NCI-H2081 treated with DMSO at 0.1 percent for 48 hours (cell line): ENCODE measurements at regions not wholly inside any gene's neighbourhood (a gene's known extent, or its start where the extent isn't known, plus 50 kb on each side); places are given as distances from the start of the nearest gene placed in this dataset.
A peak's percentile ranks its signal among the peaks of the same experiment; 100 is the strongest.

Experiments
- DNase-seq: peaks from one replicate; lab custom pipeline; 2025; lab: John Stamatoyannopoulos, UW

DNA sequence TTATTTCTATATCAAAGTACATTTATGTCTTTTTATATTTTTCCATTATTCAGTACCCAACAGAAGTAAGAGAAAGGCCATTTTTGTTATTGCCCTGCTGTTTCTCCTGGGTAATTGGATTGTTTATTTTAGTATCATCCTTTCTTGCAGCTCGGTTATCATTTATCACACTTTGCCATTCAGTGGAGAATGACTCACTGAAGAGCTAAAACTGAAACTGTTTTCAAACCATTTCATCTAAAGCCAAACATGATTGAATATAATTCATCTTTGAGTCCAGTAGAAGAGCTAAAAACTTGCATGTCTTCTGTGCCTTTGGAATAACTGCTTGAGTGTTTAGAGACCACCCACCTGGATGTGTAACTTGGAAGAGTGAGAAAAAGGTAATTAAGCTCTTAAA, 139.5 kb upstream of the PRDM9 start:
- DNase-seq: no peak

DNA sequence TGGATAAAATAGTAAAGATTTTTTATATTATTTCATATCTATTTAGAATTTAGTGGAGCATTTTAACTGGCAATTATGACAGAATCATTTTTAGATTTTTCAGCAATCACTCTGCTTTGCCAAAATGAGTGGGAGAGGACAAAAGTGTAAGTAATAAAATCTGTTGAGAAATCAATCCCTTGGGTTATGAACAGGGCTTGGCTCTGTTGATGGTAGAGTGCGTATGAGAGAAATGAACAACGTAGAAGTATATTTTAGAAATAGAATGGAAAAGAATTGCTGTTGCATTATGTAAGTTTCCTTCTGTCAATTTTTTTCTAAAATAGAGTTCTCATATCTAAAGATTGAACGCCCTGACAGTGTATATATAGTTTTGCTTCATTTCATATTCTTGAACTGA, 154.1 kb upstream of the PRDM9 start:
- no peak for DNase-seq

DNA sequence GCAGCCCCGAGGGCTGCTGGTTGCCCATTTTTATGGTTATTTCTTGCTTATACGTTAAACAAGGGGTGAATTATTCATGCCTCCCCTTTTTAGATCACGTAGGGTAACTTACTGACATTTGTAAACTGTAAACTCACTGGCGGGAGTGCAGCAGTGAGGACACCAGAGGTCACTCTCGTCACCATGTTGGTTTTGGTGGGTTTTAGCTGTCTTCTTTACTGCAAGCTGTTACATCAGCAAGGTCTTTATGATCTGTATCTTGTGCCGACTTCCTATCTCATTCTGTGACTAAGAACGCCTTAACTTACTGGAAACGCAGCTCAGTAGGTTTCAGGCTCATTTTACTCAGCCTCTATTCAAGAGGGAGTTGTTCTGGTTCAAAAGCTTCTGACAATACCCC, 155.0 kb upstream of the PRDM9 start:
- peak; percentile 13 for DNase-seq

DNA sequence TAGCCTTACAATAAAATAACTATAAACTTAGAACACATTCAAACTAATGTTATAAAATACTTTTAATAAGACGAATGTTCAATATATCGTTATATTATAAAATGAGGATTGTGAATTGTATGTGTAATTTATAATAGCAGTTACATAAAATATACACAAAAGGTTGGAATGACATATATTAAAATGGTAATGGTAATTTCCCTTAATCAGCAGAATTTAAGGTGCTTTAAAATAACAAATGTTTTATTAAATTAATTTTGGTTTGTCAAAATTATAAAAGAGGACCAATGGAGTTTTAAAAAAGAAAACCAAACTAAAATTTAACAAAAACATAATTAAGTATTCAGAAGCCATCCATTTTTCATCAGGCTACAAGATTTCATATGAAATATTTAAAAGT, 164.3 kb upstream of the PRDM9 start:
- DNase-seq: no peak

DNA sequence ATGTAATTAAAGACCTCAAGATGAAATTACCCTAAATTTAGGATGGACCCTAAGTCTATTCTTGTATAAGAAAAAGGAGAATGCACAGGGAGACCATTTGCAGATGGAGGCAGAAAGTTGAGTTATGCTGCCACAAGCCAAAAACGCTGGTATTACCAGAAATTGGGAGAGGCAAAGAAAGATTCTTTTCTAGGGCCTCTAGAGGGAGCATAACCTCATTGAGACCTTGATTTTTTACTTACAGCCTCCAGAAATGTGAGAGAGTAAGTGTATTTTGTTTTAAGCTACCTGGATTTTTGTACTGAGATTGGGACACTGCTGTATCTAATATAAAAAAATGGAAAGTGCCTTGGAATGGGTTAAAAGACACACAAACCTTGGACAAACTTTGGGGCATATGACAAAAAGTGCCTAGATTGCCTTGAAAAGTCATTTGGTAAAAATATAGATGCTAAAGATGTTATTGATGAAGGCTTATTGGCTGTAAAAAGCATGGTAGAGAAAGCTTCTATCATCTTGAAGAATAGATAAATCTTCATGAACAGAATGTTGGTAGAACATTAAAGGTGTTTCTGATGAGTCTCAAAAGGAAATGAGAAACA, 174.7 kb upstream of the PRDM9 start:
- peak; percentile 27 for DNase-seq

DNA sequence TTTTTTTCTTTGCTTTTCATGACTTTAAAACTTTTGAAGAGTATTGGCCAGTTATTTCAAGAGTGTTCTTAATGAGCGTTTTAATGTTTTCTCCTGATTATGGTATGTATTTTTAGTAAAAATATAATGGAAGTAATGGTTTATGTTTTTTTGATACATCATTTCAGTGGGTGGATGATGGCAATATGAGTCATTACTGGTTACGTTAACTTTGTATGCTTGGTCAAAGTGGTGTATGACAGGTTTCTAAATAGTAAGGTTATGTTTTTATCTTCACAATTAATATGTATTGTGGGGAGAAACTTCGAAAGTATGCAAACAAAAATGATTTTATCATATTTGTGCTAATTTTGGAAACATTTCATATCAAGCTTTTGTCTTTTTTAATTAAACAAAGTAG, 176.7 kb upstream of the PRDM9 start:
- DNase-seq: no peak

DNA sequence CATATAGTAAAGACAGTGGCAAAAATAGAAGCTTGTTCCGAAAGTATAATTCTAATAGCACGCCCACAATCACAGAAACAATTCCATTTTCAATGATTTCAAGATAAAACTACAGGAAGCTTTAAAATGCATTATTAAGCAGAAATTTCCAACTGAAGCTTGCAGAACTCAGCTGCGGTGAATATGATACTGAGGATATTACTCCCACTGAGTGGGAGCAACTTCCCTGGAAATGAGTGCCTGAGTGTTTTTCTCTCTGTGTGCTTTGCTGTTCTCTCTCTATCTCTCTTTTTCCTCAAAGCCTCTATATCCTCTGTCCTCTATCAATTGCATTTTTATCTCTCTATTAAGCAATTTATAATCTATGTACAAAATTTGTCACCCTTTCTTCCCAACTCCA, 187.5 kb upstream of the PRDM9 start:
- DNase-seq: no peak

DNA sequence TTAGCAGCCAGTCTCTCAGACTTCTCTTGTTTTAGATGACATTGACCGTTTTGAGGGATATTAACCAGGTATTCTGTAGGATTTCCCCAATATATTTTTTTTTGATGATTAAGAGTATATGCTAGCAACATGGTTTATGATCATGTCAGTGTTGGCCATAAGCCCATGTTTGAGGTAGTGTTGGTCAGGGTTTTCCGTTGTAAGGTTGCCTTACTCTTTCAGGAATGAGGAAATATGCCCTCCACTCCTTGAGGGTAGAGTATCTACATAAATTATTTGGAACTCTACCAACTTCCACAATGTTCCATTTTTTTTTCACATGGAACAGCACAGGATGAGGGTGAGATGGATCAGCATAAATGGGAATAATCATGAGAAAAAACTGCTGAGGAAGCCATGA, 188.4 kb upstream of the PRDM9 start:
- DNase-seq: no peak

DNA sequence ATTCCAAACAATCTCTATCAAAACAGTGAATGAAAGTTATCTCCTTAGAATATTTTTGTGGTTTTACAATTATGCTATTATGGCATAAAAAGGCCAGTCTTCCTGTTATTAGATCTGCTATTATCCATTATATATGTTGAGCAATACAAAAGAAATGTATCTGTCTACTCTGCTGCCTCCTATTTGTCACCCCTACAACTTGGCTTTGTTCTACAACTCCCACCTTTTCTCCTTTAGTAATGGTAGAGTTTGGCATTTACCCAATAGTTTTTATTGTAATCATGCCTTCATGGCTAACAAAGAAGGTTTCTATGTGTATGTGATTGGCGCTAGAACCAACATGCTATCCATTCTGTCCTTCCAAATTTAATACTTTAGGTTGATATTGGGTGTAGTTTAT, 189.2 kb upstream of the PRDM9 start:
- no peak for DNase-seq

DNA sequence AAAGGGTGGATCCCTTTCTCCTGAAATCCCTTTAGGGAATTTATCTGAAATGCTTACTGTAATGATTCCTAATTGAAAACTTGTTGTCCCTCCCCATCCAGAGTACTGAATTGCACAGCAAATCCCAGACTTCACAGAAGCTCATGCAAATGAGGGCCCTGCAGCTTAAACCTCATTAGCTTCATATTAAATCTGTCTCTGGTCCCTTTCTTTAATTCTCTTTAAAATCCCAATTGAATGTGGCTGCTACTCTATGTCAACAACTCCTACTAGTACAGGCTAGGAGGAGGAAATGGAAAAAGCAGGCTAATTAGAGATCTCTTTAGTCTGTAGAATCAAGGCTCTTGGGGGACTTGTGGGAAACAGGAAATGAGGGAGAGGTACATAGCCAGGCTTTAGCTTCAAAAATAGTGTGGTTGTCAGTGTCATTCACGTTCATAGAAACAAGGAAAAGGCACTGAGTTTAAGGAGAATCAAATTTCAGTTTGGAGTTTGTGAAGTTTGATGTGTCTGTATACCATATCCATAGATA, 191.3 kb upstream of the PRDM9 start:
- no peak for DNase-seq

DNA sequence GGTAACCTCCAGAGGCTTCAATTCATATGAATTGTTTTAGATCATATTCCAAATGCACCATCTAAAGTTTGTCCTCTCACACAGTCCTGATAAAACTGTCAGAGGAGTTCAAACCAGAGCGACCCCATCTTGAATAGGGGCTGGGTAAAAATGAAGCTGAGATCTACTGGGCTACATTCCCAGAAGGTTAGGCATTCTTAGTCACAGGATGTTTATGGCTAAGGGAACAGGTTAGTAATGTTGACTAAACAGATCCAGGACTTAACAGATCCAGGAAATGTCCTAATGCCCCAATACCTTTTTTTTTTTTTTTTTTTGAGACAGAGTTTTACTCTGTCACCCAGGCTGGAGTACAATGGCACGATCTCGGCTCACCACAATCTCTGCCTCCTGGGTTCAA, 192.6 kb upstream of the PRDM9 start:
- no peak for DNase-seq

DNA sequence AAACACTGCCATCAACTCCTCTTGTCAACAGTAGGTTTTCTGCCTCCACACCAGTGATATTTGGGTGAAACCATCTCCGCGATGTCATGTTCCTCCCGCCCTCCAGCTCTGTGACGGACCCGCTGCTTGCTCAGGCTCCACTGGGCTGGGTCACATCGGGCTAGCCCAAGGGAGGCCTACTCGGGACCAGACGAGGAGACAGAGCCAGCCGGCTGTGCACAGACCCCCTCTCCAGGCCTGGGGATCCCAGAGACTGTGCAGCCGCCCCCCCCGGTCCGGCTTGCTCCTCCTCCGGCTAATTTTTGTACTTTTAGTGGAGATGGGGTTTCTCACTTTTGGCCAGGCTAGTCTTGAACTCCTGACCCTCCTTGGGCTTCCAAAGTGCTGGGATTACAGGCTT, 202.4 kb upstream of the PRDM9 start:
- no peak for DNase-seq

DNA sequence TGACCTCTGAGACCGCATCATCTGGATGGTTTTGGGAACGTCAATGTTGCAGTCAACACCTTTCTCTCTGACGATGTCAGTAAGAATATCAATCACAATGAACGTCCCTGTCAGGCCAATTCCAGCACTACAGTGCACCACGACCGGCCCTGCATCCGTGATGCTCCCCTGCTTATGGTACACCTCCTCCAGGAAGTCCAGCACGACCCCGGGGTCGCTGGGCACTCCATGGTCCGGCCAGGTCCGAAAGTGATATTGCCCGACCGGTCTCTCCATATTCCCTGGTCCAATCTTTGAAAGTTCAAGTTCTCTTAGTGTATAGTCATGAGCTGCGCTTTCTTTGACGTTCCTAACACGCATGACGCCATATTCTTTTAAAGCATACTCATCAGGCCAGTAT, 203.6 kb upstream of the PRDM9 start:
- no peak for DNase-seq

DNA sequence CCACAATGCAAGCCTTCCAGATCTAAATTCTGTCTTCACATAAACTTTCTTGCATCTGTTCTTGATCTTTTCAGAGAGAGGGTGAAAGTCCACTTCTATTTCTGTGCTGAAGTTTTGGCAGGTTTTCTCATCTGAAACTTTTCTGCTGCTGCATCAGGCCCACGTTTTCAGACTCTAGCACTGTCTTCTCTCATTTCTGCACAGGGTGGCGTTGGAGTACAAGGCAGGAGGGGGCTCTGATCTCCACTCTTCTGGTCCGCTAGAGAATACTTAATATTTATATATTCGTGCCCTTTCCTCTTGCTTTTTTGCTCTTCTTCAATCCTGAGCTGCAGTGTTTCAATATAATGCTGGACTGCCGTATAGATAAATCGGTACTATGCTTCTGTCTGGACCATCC, 204.0 kb upstream of the PRDM9 start:
- DNase-seq: no peak

DNA sequence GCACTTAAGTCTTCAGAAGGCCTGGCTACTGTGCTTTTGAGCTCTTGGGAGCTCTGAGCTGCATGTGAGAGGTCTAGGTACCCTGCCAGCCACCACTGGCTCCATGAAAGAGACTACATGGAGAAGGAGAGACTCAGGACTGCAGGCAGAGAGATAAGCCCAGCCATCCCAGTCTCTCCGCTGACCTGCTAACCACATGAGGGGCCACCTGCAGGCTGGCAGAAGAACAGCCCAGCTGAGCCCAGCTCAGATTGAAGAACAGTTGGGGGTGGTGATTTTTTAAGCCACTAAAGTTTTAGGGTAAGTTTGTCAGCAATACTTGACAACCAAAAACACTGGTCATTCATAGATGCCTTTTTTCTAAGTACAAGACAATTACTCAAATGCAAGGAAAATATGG, 205.0 kb upstream of the PRDM9 start:
- no peak for DNase-seq

DNA sequence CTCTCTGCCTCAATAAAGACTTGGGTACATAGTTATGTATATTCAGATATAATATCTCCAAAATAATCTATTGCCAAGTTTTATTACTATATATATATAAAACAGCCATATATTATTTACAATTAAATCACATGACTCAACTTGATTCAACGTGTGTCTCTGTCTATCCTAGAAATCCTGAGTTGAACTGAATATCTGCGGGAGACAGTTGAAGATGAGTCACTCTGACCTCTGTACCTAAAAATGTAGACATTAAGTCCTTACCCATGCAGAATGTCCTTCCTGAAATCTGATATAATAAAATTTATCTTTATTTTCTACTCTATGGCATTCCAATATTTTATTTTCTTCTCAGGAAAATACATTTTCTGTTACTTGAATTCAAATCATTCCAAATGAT, 218.2 kb upstream of the PRDM9 start:
- no peak for DNase-seq

DNA sequence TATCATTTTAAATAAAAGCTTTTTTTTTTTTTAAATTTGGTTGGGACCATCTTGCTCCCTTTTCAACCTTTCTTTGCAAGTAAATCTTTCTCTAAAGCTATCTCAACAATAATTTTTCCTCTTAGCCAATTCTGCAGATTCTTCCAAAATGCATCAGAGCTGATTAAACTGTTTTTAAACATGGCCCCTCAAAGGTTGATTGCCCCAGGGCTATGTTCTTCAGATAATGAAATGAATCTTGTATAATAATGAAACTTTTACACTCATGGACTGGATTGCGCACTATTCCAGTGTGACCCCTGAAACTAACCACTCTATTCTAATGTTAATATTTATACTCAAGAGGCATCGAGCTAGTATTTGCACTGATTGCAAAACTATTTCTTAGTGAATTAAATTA, 222.8 kb upstream of the PRDM9 start:
- DNase-seq: no peak

DNA sequence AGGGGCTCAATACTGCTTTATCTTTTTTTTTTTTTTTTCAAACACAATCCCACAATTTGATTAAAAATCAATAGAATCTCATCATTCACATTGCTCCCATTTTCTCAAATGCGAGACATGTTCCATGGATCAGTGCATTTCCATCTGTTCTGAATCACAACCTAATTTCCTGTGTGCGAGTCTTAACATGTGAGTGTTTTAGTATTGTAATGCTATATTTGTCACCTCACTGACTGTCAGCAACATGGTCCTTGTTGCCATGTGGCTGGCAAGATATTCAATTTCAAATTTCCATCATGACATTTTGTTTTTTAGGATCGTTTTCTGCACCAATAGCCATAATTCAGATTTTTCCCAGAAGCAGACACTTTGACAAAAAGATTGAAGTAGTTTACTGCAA, 233.2 kb upstream of the PRDM9 start:
- no peak for DNase-seq

DNA sequence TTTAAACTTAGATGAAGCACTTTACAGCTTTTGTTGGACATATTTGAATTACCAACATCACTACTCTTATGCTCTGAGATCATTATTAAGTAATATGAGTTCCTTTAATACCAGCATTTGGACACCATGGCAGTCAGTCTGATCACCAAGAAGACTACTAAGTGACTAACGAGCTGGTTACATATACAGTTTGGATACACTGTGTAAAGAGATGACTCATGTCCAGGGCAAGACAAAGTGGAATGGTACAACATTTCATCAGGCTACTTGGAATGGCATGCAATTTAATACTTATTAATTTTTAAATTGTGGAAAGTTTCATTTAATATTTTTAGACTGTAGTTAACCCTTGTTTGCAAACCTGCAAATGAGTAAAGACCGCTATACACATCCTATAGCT, 237.4 kb upstream of the PRDM9 start:
- DNase-seq: no peak

DNA sequence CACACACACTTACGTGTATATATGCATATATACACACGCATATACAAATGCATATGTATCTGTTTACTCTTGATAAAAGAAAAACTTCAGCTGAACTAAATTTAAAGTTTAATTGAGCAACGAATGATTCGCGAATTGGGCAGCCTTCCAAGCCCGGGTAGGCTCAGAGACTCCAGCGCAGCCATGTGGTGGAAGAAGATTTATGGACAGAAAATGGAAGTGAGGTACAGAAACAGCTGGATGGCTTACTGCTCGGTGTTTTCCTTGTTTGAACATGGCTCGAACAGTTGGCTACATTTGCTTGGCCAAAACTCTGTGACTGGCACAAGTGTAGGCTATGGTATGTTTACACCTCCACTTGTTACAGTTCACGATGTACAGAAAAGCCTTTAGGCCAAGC, 239.3 kb upstream of the PRDM9 start:
- peak; percentile 59 for DNase-seq

DNA sequence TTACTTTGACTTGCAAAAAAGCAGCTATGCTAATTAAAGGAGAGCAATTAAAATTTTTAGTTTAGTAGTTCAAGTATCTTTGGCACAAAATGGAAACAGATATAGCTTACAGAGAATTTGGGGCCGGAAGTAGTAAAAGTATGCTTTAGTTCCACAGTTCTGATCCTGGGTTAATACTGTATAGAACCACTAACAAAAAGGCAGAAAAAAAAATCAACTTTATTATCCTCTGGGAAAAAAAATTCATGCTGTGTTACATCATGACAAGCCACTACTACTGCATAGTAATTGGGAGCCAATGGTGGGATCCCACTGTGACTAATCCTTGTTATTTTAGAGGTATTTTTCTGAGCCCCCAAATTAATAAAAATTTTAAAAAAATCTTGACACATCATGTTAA, 246.8 kb upstream of the PRDM9 start:
- no peak for DNase-seq

DNA sequence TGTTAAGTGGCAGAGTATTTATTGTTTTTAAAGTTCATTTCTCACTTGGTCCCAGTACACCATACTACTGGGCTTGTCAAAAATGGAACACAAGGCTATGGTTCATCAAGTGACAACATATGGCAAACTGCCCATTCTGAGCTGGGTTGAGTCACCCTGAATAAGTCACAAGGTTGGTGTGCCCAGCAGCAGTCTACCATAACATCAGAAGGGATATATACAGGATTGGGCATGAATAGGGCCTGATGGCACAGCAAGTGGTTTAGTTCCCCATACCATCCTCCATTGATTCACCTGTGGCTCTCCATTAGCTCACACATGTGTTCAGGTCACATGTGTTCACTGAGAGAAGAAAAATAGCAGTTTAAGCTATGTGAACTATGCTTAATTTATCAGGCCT, 249.8 kb upstream of the PRDM9 start:
- no peak for DNase-seq

DNA sequence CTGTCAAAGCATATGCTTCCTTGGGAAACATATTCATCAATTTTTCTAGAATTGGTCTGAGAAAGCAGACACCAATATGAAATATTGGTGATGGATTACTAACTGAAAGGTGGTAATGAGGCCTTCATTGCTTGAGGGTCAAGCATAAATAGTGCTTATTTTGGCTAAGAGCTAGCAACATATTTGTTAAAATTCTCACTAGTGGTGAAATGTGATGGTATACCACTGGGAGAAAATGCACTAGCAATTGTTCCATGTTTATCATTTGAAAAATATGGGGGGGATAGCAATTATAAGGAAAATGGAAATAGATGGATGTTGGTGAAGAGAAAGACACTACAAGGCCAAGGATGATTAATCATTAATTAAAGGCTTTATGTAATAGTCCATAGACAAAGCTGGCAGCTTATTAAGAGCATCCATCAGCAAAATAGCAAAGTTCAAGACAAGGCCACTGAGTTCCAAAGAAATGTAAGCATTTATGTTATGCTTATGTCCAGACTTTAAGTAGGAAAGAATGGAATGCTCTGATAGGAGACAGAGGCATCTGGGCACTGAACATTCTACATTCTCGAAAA, 253.7 kb upstream of the PRDM9 start:
- no peak for DNase-seq

DNA sequence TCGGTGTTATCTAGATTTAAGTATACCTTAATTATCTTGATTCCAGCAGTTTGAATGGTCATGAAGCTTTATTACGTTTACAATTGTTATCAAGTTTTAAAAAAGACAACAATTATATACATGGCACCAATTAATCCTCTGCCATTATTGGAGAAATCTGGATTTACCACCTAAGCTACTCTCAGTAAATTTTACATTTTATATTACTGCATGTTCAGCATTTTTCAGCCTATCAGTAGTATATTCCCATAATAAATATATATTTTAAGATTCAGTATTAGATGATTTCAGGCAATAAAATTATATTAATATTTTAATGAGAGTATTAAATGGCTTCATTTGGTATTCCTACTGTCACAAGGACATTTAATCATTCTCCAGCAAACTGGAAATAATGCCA, 264.5 kb upstream of the PRDM9 start:
- DNase-seq: no peak
